Esophagus squamous epithelium (tissue), 4 donors: ENCODE measurements at regions not wholly inside any gene's neighbourhood (a gene's known extent, or its start where the extent isn't known, plus 50 kb on each side); places are given as distances from the start of the nearest gene placed in this dataset.

Experiments used
- CTCF ChIP-seq, 6 experiments: fragments of 450-650 bp in 4 of 6; fragments of 200-600 bp in 2 of 6; sonication (generic) in 2 of 6; IDR thresholded peaks; one replicate each; pipeline ENCODE4 v1.5.1; 2016 to 2019; ENCODE audit warnings: antibody characterized with exemption in 6 of 6, mild to moderate bottlenecking in 4 of 6, moderate library complexity in 4 of 6
- POLR2A ChIP-seq, 4 donors: fragments of 450-650 bp; IDR thresholded peaks; one replicate each; pipeline ENCODE4 v1.6.1; 2017; ENCODE audit warnings: antibody characterized with exemption in 4 of 4, mild to moderate bottlenecking in 4 of 4, moderate library complexity in 3 of 4

GRCh38 chr3:59303452-59303851 lies 253.6 kb upstream of the CFAP20DC start:
- TF ChIP-seq CTCF (IDR thresholded peaks at IDR 0.05) (no peak), POLR2A (IDR thresholded peaks at IDR 0.05) (no peak)
